ENCODE measurements at regions not wholly inside any gene's neighbourhood (a gene's known extent, or its start where the extent isn't known, plus 50 kb on each side); places are given as distances from the start of the nearest gene placed in this dataset.
"Not testable (repeated sequence)": the region's sequence is repeated elsewhere in the genome, so short reads cannot be mapped to it uniquely, and the experiment has no call there.

- Mint-ChIP-seq H3K27me3 (ENCODE audit: low read depth) (peaks cover 4% of the 10 kb centered on the region), H3K9me3 (no peaks in the 10 kb centered on the region), H3K36me3 (ENCODE audit: low read depth) (no peaks in the 10 kb centered on the region), H3K27ac (peak overlapping the region; percentile 33 to 69 (median 55)), H3K4me1 (no peaks in the 10 kb centered on the region), H3K4me3 (no peak overlapping the region)
- TF ChIP-seq CTCF (IDR thresholded peaks at IDR 0.05; ENCODE audit: unreplicated experiment in 3 of 3): no peak
Observed at GRCh38 chr15:75770131-75770530, 57.5 kb upstream of the CSPG4 start.

GRCh38 chr15:75768526-75768925, 55.9 kb upstream of the CSPG4 start:
- H3K9me3 Mint-ChIP-seq; H3K27ac Mint-ChIP-seq; H3K4me1 Mint-ChIP-seq; H3K36me3 Mint-ChIP-seq (ENCODE audit: low read depth); H3K4me3 Mint-ChIP-seq; H3K27me3 Mint-ChIP-seq (ENCODE audit: low read depth): not testable (repeated sequence)

- H3K27ac Mint-ChIP-seq; H3K4me1 Mint-ChIP-seq; H3K4me3 Mint-ChIP-seq; H3K27me3 Mint-ChIP-seq (ENCODE audit: low read depth); H3K36me3 Mint-ChIP-seq (ENCODE audit: low read depth); H3K9me3 Mint-ChIP-seq: not testable (repeated sequence)
Observed at GRCh38 chr15:75765551-75766305, 53.1 kb upstream of the CSPG4 start.

GRCh38 chr15:75764845-75765550, 52.4 kb upstream of the CSPG4 start:
- H3K4me1 Mint-ChIP-seq; H3K27me3 Mint-ChIP-seq (ENCODE audit: low read depth); H3K9me3 Mint-ChIP-seq; H3K36me3 Mint-ChIP-seq (ENCODE audit: low read depth); H3K4me3 Mint-ChIP-seq; H3K27ac Mint-ChIP-seq: not testable (repeated sequence)

- H3K27me3 Mint-ChIP-seq (ENCODE audit: low read depth); H3K27ac Mint-ChIP-seq; H3K9me3 Mint-ChIP-seq; H3K4me3 Mint-ChIP-seq; H3K36me3 Mint-ChIP-seq (ENCODE audit: low read depth): not testable (repeated sequence)
- H3K4me1 Mint-ChIP-seq: peaks cover 15% of the 10 kb centered on the region
Observed at GRCh38 chr15:75763635-75764600, 51.3 kb upstream of the CSPG4 start.

- no peak overlapping the region for H3K4me3 Mint-ChIP-seq
- H3K4me1 Mint-ChIP-seq: peaks cover 19% of the 10 kb centered on the region
- no peaks in the 10 kb centered on the region for H3K9me3 Mint-ChIP-seq
- peaks cover 4% of the 10 kb centered on the region for H3K27me3 Mint-ChIP-seq (ENCODE audit: low read depth)
- H3K27ac Mint-ChIP-seq: no peak overlapping the region
- TF ChIP-seq CTCF (IDR thresholded peaks at IDR 0.05; ENCODE audit: unreplicated experiment in 3 of 3): no peak
- H3K36me3 Mint-ChIP-seq (ENCODE audit: low read depth): no peaks in the 10 kb centered on the region
Observed at GRCh38 chr15:75763137-75763611, 50.5 kb upstream of the CSPG4 start.

Measured in nephron (organoid).